ENCODE measurements at regions not wholly inside any gene's neighbourhood (a gene's known extent, or its start where the extent isn't known, plus 50 kb on each side); places are given as distances from the start of the nearest gene placed in this dataset.

DNA sequence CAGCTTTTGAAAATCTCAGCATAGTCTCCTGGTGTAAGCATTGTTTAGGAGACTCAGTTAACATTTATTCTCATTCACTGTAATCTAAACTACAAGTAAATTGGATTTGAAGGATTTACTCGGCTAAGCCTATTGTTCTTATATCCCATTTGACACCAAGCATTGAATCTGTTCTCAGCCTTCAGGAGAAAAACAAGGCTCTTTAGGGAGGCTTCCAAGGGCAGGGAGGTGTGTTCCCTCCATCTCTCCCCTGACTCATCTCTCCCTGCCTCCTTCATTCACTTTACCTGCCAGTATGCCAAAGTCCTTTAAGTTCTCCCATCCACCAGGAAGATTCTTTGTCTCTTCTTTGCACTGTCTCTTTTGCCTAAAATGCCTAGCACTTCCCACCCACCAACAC is 347.8 kb downstream of the MFSD1 start:
- Mint-ChIP-seq H3K36me3 (ENCODE audit: unreplicated experiment) (no peaks in the 10 kb centered on the region), H3K27me3 (ENCODE audit: unreplicated experiment) (no peaks in the 10 kb centered on the region), H3K4me3 (ENCODE audit: unreplicated experiment) (no peak overlapping the region), H3K9me3 (ENCODE audit: unreplicated experiment) (peaks cover 1% of the 10 kb centered on the region), H3K4me1 (ENCODE audit: low read depth, unreplicated experiment) (peaks cover 3% of the 10 kb centered on the region), H3K27ac (ENCODE audit: unreplicated experiment) (no peak overlapping the region)
- TF ChIP-seq, protein P1, sequence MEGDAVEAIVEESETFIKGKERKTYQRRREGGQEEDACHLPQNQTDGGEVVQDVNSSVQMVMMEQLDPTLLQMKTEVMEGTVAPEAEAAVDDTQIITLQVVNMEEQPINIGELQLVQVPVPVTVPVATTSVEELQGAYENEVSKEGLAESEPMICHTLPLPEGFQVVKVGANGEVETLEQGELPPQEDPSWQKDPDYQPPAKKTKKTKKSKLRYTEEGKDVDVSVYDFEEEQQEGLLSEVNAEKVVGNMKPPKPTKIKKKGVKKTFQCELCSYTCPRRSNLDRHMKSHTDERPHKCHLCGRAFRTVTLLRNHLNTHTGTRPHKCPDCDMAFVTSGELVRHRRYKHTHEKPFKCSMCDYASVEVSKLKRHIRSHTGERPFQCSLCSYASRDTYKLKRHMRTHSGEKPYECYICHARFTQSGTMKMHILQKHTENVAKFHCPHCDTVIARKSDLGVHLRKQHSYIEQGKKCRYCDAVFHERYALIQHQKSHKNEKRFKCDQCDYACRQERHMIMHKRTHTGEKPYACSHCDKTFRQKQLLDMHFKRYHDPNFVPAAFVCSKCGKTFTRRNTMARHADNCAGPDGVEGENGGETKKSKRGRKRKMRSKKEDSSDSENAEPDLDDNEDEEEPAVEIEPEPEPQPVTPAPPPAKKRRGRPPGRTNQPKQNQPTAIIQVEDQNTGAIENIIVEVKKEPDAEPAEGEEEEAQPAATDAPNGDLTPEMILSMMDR (IDR thresholded peaks at IDR 0.05; ENCODE audit: partially characterized antibody, unreplicated experiment): no peak
- DNase-seq: no peak

DNA sequence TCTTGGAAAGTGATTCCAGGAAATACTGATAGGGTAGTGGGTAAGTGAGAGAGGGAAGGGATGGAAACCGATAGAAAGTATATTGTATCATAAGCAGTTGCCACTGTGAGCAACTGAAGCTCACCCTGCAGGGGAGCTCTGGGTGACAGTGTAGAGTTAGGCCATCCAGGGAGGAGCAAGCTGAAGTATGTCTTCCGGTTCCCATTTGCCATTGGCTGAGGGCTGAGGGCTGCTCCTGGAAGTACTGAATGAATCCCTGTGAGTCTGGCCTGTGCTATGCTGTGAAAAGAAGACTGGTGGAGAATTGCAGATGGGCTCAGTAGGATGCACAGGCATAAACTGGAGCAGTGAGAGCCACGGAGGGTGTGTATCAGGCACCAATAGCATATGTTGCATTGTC is 348.3 kb downstream of the MFSD1 start:
- TF ChIP-seq, protein P1 (IDR thresholded peaks at IDR 0.05; ENCODE audit: partially characterized antibody, unreplicated experiment): no peak
- H3K4me3 Mint-ChIP-seq (ENCODE audit: unreplicated experiment): no peak overlapping the region
- H3K27me3 Mint-ChIP-seq (ENCODE audit: unreplicated experiment): no peaks in the 10 kb centered on the region
- H3K9me3 Mint-ChIP-seq (ENCODE audit: unreplicated experiment): peaks cover 1% of the 10 kb centered on the region
- H3K4me1 Mint-ChIP-seq (ENCODE audit: low read depth, unreplicated experiment): peaks cover 3% of the 10 kb centered on the region
- DNase-seq: no peak
- H3K36me3 Mint-ChIP-seq (ENCODE audit: unreplicated experiment): no peaks in the 10 kb centered on the region
- no peak overlapping the region for H3K27ac Mint-ChIP-seq (ENCODE audit: unreplicated experiment)

DNA sequence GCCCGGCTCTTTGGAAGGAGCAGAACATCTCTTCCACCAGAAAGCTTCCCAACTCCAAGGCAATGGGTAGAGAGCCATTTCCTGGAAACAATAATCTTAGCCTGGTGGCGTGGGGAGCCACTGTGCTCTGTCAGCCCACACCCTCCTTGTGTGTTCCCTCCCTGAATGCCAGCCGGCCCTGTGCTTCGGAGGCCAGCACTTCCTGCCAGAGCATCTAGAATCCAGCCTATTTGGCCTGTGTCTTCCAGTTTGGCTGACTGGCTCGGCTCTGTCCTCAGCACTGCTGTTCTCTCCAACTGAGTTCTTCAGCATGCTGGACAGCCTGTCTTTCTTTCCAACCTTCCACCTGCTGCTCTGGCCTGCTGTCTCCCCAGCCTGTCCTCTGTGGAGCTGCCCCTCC is 349.3 kb downstream of the MFSD1 start:
- DNase-seq: no peak
- peaks cover 1% of the 10 kb centered on the region for H3K9me3 Mint-ChIP-seq (ENCODE audit: unreplicated experiment)
- H3K4me1 Mint-ChIP-seq (ENCODE audit: low read depth, unreplicated experiment): peaks cover 3% of the 10 kb centered on the region
- no peaks in the 10 kb centered on the region for H3K27me3 Mint-ChIP-seq (ENCODE audit: unreplicated experiment)
- TF ChIP-seq, protein P1 (IDR thresholded peaks at IDR 0.05; ENCODE audit: partially characterized antibody, unreplicated experiment): no peak
- H3K36me3 Mint-ChIP-seq (ENCODE audit: unreplicated experiment): no peaks in the 10 kb centered on the region
- H3K27ac Mint-ChIP-seq (ENCODE audit: unreplicated experiment): no peak overlapping the region
- no peak overlapping the region for H3K4me3 Mint-ChIP-seq (ENCODE audit: unreplicated experiment)

DNA sequence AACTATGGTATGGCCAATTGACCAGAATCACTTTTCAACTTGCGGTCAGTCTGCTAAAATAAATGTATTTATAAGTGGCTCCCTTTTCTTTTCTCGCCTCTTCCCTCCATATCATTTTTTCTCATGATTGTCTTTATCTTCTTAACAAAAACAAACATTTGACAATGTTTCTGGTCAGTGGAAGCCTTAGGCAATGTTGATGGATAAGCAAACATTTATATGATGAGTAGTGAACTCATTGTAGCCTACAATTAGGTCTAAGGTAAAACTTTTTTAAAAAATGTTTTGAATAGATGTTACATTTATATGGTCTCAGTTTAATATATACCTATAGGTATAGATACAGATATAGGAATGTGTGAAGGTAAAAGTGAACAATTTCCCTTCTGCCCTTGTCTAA is 355.4 kb downstream of the MFSD1 start:
- no peak overlapping the region for H3K4me3 Mint-ChIP-seq (ENCODE audit: unreplicated experiment)
- TF ChIP-seq, protein P1 (IDR thresholded peaks at IDR 0.05; ENCODE audit: partially characterized antibody, unreplicated experiment): no peak
- no peaks in the 10 kb centered on the region for H3K9me3 Mint-ChIP-seq (ENCODE audit: unreplicated experiment)
- no peaks in the 10 kb centered on the region for H3K4me1 Mint-ChIP-seq (ENCODE audit: low read depth, unreplicated experiment)
- H3K27me3 Mint-ChIP-seq (ENCODE audit: unreplicated experiment): no peaks in the 10 kb centered on the region
- H3K36me3 Mint-ChIP-seq (ENCODE audit: unreplicated experiment): no peaks in the 10 kb centered on the region
- H3K27ac Mint-ChIP-seq (ENCODE audit: unreplicated experiment): no peak overlapping the region
- DNase-seq: no peak

DNA sequence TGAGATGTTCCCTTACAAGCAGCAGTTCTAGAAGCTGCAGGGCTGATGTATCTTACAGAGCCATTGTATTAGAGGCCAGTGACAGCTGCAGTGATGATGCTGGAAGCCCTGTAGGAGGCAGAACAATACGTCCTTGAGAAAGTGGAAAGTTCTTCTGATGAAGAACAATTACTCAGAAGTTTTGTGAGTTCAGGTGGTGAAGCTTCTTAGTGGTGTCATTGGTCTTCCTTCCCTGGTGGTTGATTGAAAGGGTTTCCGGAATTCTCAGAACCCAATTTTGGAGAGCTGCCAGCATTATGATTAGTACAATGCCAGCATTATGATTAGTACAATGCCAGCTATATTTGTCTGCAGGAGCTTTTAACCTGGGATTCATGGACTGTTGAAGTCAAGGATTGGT is 356.4 kb downstream of the MFSD1 start:
- no peaks in the 10 kb centered on the region for H3K9me3 Mint-ChIP-seq (ENCODE audit: unreplicated experiment)
- H3K4me3 Mint-ChIP-seq (ENCODE audit: unreplicated experiment): no peak overlapping the region
- H3K4me1 Mint-ChIP-seq (ENCODE audit: low read depth, unreplicated experiment): no peaks in the 10 kb centered on the region
- TF ChIP-seq, protein P1 (IDR thresholded peaks at IDR 0.05; ENCODE audit: partially characterized antibody, unreplicated experiment): no peak
- no peak for DNase-seq
- H3K27me3 Mint-ChIP-seq (ENCODE audit: unreplicated experiment): no peaks in the 10 kb centered on the region
- H3K36me3 Mint-ChIP-seq (ENCODE audit: unreplicated experiment): no peaks in the 10 kb centered on the region
- no peak overlapping the region for H3K27ac Mint-ChIP-seq (ENCODE audit: unreplicated experiment)
